HepG2 (cell line): ENCODE measurements at regions not wholly inside any gene's neighbourhood (a gene's known extent, or its start where the extent isn't known, plus 50 kb on each side); places are given as distances from the start of the nearest gene placed in this dataset.

Source experiments
- ARHGAP35 ChIP-seq: sonication (generic); formaldehyde crosslinking; IDR thresholded peaks from 2 replicates; pipeline ENCODE4 v1.9.0; 2022; ENCODE audit warnings: mild to moderate bottlenecking, inconsistent platforms, moderate library complexity, missing genetic modification reagents, borderline replicate concordance
- BORCS8-MEF2B ChIP-seq: sonication (generic); formaldehyde crosslinking; IDR thresholded peaks from 2 replicates; pipeline ENCODE4 v1.8.0; 2022; ENCODE audit warnings: mild to moderate bottlenecking, missing genetic modification reagents
- FOXM1 ChIP-seq: sonication (generic); formaldehyde crosslinking; IDR thresholded peaks from 2 replicates; pipeline ENCODE4 v1.5.0; 2020; ENCODE audit warnings: missing genetic modification reagents
- GLI4 ChIP-seq: sonication (generic); formaldehyde crosslinking; IDR thresholded peaks from 2 replicates; pipeline ENCODE4 v1.5.1; 2020; ENCODE audit warnings: missing genetic modification reagents, mild to moderate bottlenecking, moderate library complexity, borderline replicate concordance
- NFE2L1 ChIP-seq: sonication (generic); formaldehyde crosslinking; IDR thresholded peaks from 2 replicates; pipeline ENCODE4 v1.4.0; 2020; ENCODE audit warnings: missing genetic modification reagents, mild to moderate bottlenecking, borderline replicate concordance
- TCF12 ChIP-seq, 2 experiments: fragments of 450-650 bp in 1 of 2; sonication (generic) in 1 of 2; formaldehyde crosslinking in 1 of 2; IDR thresholded peaks; 2 replicates each; pipeline versions ENCODE4 v1.6.1 to v1.8.0; 2017 to 2022; ENCODE audit warnings: antibody characterized with exemption in 1 of 2, mild to moderate bottlenecking in 1 of 2, missing genetic modification reagents in 1 of 2, moderate library complexity in 1 of 2
- TF ChIP-seq, protein P1 (sequence below): sonication (generic); formaldehyde crosslinking; IDR thresholded peaks from 2 replicates; pipeline ENCODE4 v1.5.0; 2020; ENCODE audit warnings: mild to moderate bottlenecking, missing genetic modification reagents, moderate library complexity
- TF ChIP-seq, protein P2 (sequence below): sonication (generic); formaldehyde crosslinking; IDR thresholded peaks from 2 replicates; pipeline ENCODE4 v1.5.1; 2020; ENCODE audit warnings: mild to moderate bottlenecking, missing genetic modification reagents, moderate library complexity
- TF ChIP-seq, protein P3 (sequence below): sonication (generic); formaldehyde crosslinking; conservative IDR thresholded peaks from 2 replicates; pipeline ENCODE4 v1.4.0; 2020; ENCODE audit warnings: missing genetic modification reagents
- TF ChIP-seq, protein P4 (sequence below): IDR thresholded peaks from 2 replicates; pipeline ENCODE4 v1.6.1; 2016; ENCODE audit warnings: mild to moderate bottlenecking

DNA sequence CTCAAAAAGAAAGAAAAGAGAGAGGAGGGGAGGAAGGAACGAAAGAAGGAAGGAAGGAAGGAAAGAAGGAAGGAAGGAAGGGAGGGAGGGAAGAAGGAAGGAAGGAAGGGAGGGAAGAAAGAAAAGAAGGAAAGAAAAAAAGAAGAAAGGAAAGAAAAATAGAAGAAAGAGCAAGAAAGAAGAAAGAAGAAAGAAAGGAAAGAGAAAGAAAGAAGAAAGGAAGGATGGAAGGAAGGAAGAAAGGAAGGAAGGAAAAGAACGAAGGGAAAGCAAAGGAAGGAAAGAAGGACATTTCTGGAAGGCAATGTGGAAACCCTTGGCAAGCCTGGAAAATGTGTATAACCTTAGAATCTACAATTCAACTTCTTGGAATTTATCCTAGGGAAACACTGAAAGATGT lies 150.4 kb upstream of the LHX1 start:
- TF ChIP-seq TCF12 (IDR thresholded peaks at IDR 0.05) (no peak), TCF12 (CRISPR knock-in tag; IDR thresholded peaks at IDR 0.05) (no peak), FOXM1 (CRISPR knock-in tag) (no peak), BORCS8-MEF2B (no peak), GLI4 (CRISPR knock-in tag) (no peak), ARHGAP35 (no peak), NFE2L1 (CRISPR knock-in tag) (no peak)
- TF ChIP-seq, protein P1, sequence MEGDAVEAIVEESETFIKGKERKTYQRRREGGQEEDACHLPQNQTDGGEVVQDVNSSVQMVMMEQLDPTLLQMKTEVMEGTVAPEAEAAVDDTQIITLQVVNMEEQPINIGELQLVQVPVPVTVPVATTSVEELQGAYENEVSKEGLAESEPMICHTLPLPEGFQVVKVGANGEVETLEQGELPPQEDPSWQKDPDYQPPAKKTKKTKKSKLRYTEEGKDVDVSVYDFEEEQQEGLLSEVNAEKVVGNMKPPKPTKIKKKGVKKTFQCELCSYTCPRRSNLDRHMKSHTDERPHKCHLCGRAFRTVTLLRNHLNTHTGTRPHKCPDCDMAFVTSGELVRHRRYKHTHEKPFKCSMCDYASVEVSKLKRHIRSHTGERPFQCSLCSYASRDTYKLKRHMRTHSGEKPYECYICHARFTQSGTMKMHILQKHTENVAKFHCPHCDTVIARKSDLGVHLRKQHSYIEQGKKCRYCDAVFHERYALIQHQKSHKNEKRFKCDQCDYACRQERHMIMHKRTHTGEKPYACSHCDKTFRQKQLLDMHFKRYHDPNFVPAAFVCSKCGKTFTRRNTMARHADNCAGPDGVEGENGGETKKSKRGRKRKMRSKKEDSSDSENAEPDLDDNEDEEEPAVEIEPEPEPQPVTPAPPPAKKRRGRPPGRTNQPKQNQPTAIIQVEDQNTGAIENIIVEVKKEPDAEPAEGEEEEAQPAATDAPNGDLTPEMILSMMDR (CRISPR knock-in tag) = no peak
- TF ChIP-seq, protein P2, sequence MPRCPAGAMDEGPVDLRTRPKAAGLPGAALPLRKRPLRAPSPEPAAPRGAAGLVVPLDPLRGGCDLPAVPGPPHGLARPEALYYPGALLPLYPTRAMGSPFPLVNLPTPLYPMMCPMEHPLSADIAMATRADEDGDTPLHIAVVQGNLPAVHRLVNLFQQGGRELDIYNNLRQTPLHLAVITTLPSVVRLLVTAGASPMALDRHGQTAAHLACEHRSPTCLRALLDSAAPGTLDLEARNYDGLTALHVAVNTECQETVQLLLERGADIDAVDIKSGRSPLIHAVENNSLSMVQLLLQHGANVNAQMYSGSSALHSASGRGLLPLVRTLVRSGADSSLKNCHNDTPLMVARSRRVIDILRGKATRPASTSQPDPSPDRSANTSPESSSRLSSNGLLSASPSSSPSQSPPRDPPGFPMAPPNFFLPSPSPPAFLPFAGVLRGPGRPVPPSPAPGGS (CRISPR knock-in tag) = no peak
- TF ChIP-seq, protein P3, sequence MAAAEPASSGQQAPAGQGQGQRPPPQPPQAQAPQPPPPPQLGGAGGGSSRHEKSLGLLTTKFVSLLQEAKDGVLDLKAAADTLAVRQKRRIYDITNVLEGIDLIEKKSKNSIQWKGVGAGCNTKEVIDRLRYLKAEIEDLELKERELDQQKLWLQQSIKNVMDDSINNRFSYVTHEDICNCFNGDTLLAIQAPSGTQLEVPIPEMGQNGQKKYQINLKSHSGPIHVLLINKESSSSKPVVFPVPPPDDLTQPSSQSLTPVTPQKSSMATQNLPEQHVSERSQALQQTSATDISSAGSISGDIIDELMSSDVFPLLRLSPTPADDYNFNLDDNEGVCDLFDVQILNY (CRISPR knock-in tag) = no peak
- TF ChIP-seq, protein P4, sequence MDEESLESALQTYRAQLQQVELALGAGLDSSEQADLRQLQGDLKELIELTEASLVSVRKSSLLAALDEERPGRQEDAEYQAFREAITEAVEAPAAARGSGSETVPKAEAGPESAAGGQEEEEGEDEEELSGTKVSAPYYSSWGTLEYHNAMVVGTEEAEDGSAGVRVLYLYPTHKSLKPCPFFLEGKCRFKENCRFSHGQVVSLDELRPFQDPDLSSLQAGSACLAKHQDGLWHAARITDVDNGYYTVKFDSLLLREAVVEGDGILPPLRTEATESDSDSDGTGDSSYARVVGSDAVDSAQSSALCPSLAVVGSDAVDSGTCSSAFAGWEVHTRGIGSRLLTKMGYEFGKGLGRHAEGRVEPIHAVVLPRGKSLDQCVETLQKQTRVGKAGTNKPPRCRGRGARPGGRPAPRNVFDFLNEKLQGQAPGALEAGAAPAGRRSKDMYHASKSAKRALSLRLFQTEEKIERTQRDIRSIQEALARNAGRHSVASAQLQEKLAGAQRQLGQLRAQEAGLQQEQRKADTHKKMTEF (CRISPR knock-in tag) = no peak
